SK-N-SH (cell line): ENCODE measurements at regions not wholly inside any gene's neighbourhood (a gene's known extent, or its start where the extent isn't known, plus 50 kb on each side); places are given as distances from the start of the nearest gene placed in this dataset.

Experiments
- CHD2 ChIP-seq: fragments of 150-350 bp; IDR thresholded peaks from 2 replicates; pipeline ENCODE4 v1.6.1; 2018; ENCODE audit warnings: low read length; ENCODE audit not compliant: partially characterized antibody
- EP300 ChIP-seq, 2 experiments: IDR thresholded peaks; 2 replicates each; pipeline versions ENCODE4 v1.4.0 to v1.6.1; 2012; ENCODE audit warnings: borderline replicate concordance in 1 of 2, low read depth in 1 of 2, low read length in 1 of 2
- GABPA ChIP-seq: IDR thresholded peaks from 2 replicates; pipeline ENCODE4 v1.4.0; 2012; ENCODE audit warnings: low read depth, mild to moderate bottlenecking
- JUND ChIP-seq: IDR thresholded peaks from 2 replicates; pipeline ENCODE4 v1.4.0; 2012
- RCOR1 ChIP-seq: fragments of 150-350 bp; IDR thresholded peaks from 2 replicates; pipeline ENCODE4 v1.6.1; 2017; ENCODE audit warnings: antibody characterized with exemption, low read length
- REST ChIP-seq: IDR thresholded peaks from 2 replicates; pipeline ENCODE4 v1.6.1; 2012; ENCODE audit warnings: mild to moderate bottlenecking, low read depth, low read length, moderate library complexity
- TEAD4 ChIP-seq: IDR thresholded peaks from 2 replicates; pipeline ENCODE4 v1.4.0; 2012; ENCODE audit warnings: mild to moderate bottlenecking, borderline replicate concordance; ENCODE audit not compliant: insufficient read depth
- ZBTB33 ChIP-seq: IDR thresholded peaks from 2 replicates; pipeline ENCODE4 v1.4.0; 2012; ENCODE audit warnings: low read depth, borderline replicate concordance

GRCh38 chr5:173693670-173694069 lies 77.2 kb upstream of the BOD1 start:
- no peak for TF ChIP-seq ZBTB33
- no peak for TF ChIP-seq JUND
- TF ChIP-seq EP300 (IDR thresholded peaks at IDR 0.05; ENCODE audit: borderline replicate concordance in 1 of 2, low read depth in 1 of 2, low read length in 1 of 2) = no peak
- no peak for TF ChIP-seq REST
- TF ChIP-seq TEAD4 = no peak
- TF ChIP-seq GABPA = no peak
- TF ChIP-seq CHD2 = no peak
- no peak for TF ChIP-seq RCOR1
